Lung (tissue), 11 donors: ENCODE measurements at regions not wholly inside any gene's neighbourhood (a gene's known extent, or its start where the extent isn't known, plus 50 kb on each side); places are given as distances from the start of the nearest gene placed in this dataset.
A peak's percentile ranks its signal among the peaks of the same experiment; 100 is the strongest.

Source experiments
- ATAC-seq: fragments of 200-7000 bp; cut with Tn5 transposase; one replicate; pipeline ENCODE4 v1.9.1; 2020; ENCODE audit warnings: moderate number of reproducible peaks; ENCODE audit not compliant: insufficient read depth, low FRiP score
- DNase-seq, 3 donors: peaks; one replicate each; pipeline ENCODE4 v3.0.0-alpha.2; 2013 to 2017
- H3K27ac ChIP-seq, 2 donors: one replicate each; pipeline ENCODE4 v1.5.1; 2013; ENCODE audit warnings: mild to moderate bottlenecking in 2 of 2, moderate library complexity in 2 of 2, control low read depth in 1 of 2, inconsistent platforms in 1 of 2, low read depth in 1 of 2, low read length in 1 of 2
- H3K27me3 ChIP-seq, 3 donors: one replicate each; pipeline ENCODE4 v1.5.1; 2013; ENCODE audit warnings: low read length in 2 of 3; ENCODE audit not compliant: control insufficient read depth in 3 of 3, insufficient read depth in 3 of 3
- H3K36me3 ChIP-seq, 4 donors: one replicate each; pipeline ENCODE4 v1.5.1; 2013; ENCODE audit warnings: low read length in 4 of 4, mild to moderate bottlenecking in 1 of 4, moderate library complexity in 1 of 4; ENCODE audit not compliant: control insufficient read depth in 4 of 4, insufficient read depth in 4 of 4
- H3K4me1 ChIP-seq, 5 donors: one replicate each; pipeline ENCODE4 v1.5.1; 2013; ENCODE audit warnings: low read length in 5 of 5, mild to moderate bottlenecking in 2 of 5, moderate library complexity in 1 of 5; ENCODE audit not compliant: control insufficient read depth in 5 of 5, insufficient read depth in 5 of 5
- H3K4me3 ChIP-seq: one replicate; pipeline ENCODE4 v1.5.1; 2013; ENCODE audit warnings: mild to moderate bottlenecking, control low read depth, moderate library complexity
- H3K9ac ChIP-seq, 2 donors: one replicate each; pipeline ENCODE4 v1.5.1; 2013; ENCODE audit warnings: low read length in 2 of 2, control low read depth in 1 of 2; ENCODE audit not compliant: insufficient read depth in 1 of 2
- H3K9me3 ChIP-seq, 4 donors: one replicate each; pipeline ENCODE4 v1.5.1; 2013; ENCODE audit warnings: low read length in 3 of 4, mild to moderate bottlenecking in 1 of 4, moderate library complexity in 1 of 4; ENCODE audit not compliant: control insufficient read depth in 4 of 4, insufficient read depth in 3 of 4
- WGBS, 2 donors: extraction: QIAGEN DNeasy Blood & Tissue Kit; methylation state at CpG; one replicate each; pipeline ENCODE4 v1.1.7; 2013; 5-methylcytosine and 5-hydroxymethylcytosine counted together
- TF ChIP-seq, protein P1 (sequence below): IDR thresholded peaks from 2 replicates; pipeline ENCODE4 v1.5.1; 2012; ENCODE audit warnings: mild to moderate bottlenecking; ENCODE audit errors: control extremely low read depth, extremely low read depth
- donor health status: control.
- donor health status: control.
- donor health status: Bipolar disorder and iron deficiency.
- donor health status: healthy.
- donor health status: DM: yes; HTN: yes; CAD: no.

GRCh38 chr7:49396229-49396628, 377.2 kb upstream of the VWC2 start:
- no peak overlapping the region for H3K4me3 ChIP-seq
- peaks cover 0 to 2% (median 0%) of the 10 kb centered on the region in 3 donors for H3K27me3 ChIP-seq
- DNase-seq: no peak
- no peak for ATAC-seq
- H3K9me3 ChIP-seq: no peaks in the 10 kb centered on the region
- no peaks in the 10 kb centered on the region for H3K4me1 ChIP-seq
- no peaks in the 10 kb centered on the region for H3K36me3 ChIP-seq
- no peak overlapping the region for H3K9ac ChIP-seq
- WGBS, 2 donors: 68 to 89% methylated on average over 4 of the region's 4 CpGs
- H3K27ac ChIP-seq: no peak overlapping the region
- TF ChIP-seq, protein P1, sequence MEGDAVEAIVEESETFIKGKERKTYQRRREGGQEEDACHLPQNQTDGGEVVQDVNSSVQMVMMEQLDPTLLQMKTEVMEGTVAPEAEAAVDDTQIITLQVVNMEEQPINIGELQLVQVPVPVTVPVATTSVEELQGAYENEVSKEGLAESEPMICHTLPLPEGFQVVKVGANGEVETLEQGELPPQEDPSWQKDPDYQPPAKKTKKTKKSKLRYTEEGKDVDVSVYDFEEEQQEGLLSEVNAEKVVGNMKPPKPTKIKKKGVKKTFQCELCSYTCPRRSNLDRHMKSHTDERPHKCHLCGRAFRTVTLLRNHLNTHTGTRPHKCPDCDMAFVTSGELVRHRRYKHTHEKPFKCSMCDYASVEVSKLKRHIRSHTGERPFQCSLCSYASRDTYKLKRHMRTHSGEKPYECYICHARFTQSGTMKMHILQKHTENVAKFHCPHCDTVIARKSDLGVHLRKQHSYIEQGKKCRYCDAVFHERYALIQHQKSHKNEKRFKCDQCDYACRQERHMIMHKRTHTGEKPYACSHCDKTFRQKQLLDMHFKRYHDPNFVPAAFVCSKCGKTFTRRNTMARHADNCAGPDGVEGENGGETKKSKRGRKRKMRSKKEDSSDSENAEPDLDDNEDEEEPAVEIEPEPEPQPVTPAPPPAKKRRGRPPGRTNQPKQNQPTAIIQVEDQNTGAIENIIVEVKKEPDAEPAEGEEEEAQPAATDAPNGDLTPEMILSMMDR: no peak

DNA sequence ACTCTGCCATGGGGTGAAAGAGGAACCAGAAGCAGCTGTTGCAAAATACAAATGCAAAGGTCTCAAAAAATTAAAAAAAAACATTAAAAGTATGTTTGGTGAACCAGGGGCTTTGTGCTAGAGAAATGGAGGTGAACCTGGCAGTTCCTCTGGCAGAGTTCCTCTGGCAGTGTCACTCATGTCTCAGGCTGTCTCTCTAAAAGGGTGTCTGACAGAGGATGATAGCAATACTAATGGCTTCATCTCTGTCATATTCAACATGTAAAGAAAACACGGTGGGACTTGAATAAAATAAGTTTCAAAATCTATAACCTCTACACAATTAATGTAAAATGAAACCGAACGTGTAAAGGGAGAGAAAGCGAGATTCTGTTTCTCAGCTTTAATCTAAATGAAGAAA, 375.7 kb upstream of the VWC2 start:
- no peak for ATAC-seq
- TF ChIP-seq, protein P1: no peak
- Histone ChIP-seq H3K36me3 (no peaks in the 10 kb centered on the region), H3K9ac (no peak overlapping the region), H3K4me3 (no peak overlapping the region), H3K4me1 (no peaks in the 10 kb centered on the region), H3K27ac (no peak overlapping the region), H3K27me3 (peaks cover 0 to 2% (median 0%) of the 10 kb centered on the region in 3 donors), H3K9me3 (no peaks in the 10 kb centered on the region)
- DNase-seq: no peak
- 87 to 90% methylated on average over 4 of the region's 4 CpGs for WGBS, 2 donors

GRCh38 chr7:49398236-49398635, 375.2 kb upstream of the VWC2 start:
- Histone ChIP-seq H3K27ac (no peak overlapping the region), H3K36me3 (no peaks in the 10 kb centered on the region), H3K9ac (no peak overlapping the region), H3K9me3 (no peaks in the 10 kb centered on the region), H3K4me3 (no peak overlapping the region), H3K4me1 (no peaks in the 10 kb centered on the region), H3K27me3 (peaks cover 0 to 2% (median 0%) of the 10 kb centered on the region in 3 donors)
- no peak for ATAC-seq
- 74 to 87% methylated on average over 5 of the region's 5 CpGs for WGBS, 2 donors
- TF ChIP-seq, protein P1: no peak
- no peak for DNase-seq

DNA sequence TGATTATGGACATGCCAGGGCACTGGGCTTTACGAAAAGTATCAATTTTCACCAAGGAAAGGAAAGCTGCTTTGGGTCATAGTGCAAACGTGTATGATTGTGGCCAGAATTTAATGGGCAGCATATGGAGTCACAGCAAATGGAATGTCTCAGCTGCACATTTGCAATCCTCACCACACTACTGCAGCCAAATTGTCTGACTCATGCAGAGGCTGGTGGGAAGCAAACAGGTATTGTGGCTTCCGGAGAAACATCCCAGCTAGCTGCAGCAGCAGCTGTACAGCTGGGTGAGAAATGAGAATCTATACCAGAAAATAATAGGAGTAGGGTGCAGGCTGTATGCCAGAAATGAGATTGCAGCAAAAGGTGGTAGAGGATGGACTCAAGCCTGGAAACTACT, 374.7 kb upstream of the VWC2 start:
- 66 to 74% methylated on average over 3 of the region's 3 CpGs for WGBS, 2 donors
- peak in 1 of 3 donors; percentile 4 for DNase-seq

More for the DNA sequence above, 374.7 kb upstream of the VWC2 start:
- H3K9me3 ChIP-seq: no peaks in the 10 kb centered on the region
- no peak for ATAC-seq
- H3K9ac ChIP-seq: no peak overlapping the region
- peaks cover 0 to 2% (median 0%) of the 10 kb centered on the region in 3 donors for H3K27me3 ChIP-seq
- H3K27ac ChIP-seq: no peak overlapping the region
- no peak overlapping the region for H3K4me3 ChIP-seq
- no peaks in the 10 kb centered on the region for H3K36me3 ChIP-seq
- TF ChIP-seq, protein P1: no peak
- H3K4me1 ChIP-seq: no peaks in the 10 kb centered on the region
